ENCODE measurements at regions not wholly inside any gene's neighbourhood (a gene's known extent, or its start where the extent isn't known, plus 50 kb on each side); places are given as distances from the start of the nearest gene placed in this dataset.

GRCh38 chr2:158900345-158900744, 68.1 kb upstream of the TANC1 start:
- TF ChIP-seq CTCF (IDR thresholded peaks at IDR 0.05 in 2 of 3, conservative IDR thresholded peaks at IDR 0.05 in 1 of 3; ENCODE audit: borderline replicate concordance in 1 of 3, insufficient read depth in 1 of 3, low read depth in 2 of 3, low read length in 2 of 3) (no peak), EZH2 (IDR thresholded peaks at IDR 0.05) (no peak), POLR2A (IDR thresholded peaks at IDR 0.05; ENCODE audit: borderline replicate concordance, extremely low read depth, insufficient read depth, insufficient read length) (no peak), POLR2AphosphoS5 (IDR thresholded peaks at IDR 0.05; ENCODE audit: low read depth, low read length) (no peak), TCF7L2 (IDR thresholded peaks at IDR 0.05; ENCODE audit: borderline replicate concordance, extremely low read depth, insufficient read depth, insufficient read length) (no peak), SP1 (IDR thresholded peaks at IDR 0.05; ENCODE audit: low read depth) (no peak), REST (IDR thresholded peaks at IDR 0.05; ENCODE audit: low read depth) (no peak), ATF3 (IDR thresholded peaks at IDR 0.05) (no peak), YY1 (IDR thresholded peaks at IDR 0.05; ENCODE audit: extremely low read depth, insufficient replicate concordance, low read depth, low read length) (no peak), FOSL1 (IDR thresholded peaks at IDR 0.05; ENCODE audit: low read depth) (no peak), MAX (IDR thresholded peaks at IDR 0.05) (no peak)
